ENCODE measurements at regions not wholly inside any gene's neighbourhood (a gene's known extent, or its start where the extent isn't known, plus 50 kb on each side); places are given as distances from the start of the nearest gene placed in this dataset.

DNA sequence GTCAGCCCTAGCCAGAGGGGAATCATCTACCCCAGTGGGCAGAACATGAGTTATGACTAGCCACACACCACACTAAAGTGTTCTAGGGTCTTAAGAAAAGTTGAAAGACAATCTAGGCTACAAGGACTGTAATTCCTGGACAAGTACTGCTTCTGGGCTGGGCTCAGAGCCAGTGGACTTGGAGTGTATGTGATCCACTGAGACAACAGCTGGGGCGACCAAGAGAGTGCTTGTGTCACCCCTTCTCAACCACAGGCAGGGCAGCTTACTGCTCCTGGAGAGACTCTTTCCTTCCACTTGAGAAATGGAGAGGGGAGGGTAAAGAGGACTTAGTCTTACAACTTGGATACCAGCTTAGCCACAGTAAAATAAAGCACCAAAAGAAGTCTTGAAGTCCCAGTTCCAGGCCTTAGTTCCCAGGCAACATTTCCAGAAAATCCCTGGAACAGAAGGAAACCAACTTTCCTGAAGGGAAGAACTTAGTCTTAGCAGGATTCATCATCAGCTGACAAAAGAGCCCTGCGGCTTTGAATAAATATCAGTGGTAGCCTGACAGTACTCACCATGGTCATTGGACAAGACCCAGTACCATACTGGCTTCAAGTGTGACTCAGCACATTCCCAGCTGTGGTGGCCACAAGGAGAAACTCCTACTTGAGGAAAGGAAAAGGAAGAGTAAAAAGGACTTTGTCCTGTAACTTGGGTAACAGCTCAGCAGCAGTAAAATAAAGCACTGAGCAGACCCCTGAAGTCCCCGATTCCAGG is 355.1 kb upstream of the ADGRB3 start (continued):
- TF ChIP-seq, protein P1, sequence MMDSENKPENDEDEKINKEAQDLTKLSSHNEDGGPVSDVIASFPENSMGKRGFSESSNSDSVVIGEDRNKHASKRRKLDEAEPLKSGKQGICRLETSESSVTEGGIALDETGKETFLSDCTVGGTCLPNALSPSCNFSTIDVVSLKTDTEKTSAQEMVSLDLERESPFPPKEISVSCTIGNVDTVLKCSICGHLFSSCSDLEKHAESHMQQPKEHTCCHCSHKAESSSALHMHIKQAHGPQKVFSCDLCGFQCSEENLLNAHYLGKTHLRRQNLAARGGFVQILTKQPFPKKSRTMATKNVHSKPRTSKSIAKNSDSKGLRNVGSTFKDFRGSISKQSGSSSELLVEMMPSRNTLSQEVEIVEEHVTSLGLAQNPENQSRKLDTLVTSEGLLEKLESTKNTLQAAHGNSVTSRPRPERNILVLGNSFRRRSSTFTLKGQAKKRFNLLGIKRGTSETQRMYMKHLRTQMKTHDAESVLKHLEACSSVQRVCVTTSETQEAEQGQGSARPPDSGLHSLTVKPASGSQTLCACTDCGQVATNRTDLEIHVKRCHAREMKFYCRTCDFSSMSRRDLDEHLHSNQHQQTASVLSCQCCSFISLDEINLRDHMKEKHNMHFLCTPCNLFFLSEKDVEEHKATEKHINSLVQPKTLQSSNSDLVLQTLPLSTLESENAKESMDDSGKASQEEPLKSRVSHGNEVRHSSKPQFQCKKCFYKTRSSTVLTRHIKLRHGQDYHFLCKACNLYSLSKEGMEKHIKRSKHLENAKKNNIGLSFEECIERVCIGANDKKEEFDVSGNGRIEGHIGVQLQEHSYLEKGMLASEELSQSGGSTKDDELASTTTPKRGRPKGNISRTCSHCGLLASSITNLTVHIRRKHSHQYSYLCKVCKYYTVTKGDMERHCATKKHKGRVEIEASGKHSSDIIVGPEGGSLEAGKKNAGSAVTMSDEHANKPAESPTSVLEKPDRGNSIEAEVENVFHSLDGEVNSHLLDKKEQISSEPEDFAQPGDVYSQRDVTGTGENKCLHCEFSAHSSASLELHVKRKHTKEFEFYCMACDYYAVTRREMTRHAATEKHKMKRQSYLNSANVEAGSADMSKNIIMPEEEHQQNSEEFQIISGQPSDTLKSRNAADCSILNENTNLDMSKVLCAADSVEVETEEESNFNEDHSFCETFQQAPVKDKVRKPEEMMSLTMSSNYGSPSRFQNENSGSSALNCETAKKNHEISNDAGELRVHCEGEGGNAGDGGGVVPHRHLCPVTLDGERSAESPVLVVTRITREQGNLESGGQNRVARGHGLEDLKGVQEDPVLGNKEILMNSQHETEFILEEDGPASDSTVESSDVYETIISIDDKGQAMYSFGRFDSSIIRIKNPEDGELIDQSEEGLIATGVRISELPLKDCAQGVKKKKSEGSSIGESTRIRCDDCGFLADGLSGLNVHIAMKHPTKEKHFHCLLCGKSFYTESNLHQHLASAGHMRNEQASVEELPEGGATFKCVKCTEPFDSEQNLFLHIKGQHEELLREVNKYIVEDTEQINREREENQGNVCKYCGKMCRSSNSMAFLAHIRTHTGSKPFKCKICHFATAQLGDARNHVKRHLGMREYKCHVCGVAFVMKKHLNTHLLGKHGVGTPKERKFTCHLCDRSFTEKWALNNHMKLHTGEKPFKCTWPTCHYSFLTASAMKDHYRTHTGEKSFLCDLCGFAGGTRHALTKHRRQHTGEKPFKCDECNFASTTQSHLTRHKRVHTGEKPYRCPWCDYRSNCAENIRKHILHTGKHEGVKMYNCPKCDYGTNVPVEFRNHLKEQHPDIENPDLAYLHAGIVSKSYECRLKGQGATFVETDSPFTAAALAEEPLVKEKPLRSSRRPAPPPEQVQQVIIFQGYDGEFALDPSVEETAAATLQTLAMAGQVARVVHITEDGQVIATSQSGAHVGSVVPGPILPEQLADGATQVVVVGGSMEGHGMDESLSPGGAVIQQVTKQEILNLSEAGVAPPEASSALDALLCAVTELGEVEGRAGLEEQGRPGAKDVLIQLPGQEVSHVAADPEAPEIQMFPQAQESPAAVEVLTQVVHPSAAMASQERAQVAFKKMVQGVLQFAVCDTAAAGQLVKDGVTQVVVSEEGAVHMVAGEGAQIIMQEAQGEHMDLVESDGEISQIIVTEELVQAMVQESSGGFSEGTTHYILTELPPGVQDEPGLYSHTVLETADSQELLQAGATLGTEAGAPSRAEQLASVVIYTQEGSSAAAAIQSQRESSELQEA (IDR thresholded peaks at IDR 0.05; ENCODE audit: low read depth): no peak
- TF ChIP-seq, protein P2, sequence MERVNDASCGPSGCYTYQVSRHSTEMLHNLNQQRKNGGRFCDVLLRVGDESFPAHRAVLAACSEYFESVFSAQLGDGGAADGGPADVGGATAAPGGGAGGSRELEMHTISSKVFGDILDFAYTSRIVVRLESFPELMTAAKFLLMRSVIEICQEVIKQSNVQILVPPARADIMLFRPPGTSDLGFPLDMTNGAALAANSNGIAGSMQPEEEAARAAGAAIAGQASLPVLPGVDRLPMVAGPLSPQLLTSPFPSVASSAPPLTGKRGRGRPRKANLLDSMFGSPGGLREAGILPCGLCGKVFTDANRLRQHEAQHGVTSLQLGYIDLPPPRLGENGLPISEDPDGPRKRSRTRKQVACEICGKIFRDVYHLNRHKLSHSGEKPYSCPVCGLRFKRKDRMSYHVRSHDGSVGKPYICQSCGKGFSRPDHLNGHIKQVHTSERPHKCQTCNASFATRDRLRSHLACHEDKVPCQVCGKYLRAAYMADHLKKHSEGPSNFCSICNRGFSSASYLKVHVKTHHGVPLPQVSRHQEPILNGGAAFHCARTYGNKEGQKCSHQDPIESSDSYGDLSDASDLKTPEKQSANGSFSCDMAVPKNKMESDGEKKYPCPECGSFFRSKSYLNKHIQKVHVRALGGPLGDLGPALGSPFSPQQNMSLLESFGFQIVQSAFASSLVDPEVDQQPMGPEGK (CRISPR knock-in tag; IDR thresholded peaks at IDR 0.05; ENCODE audit: borderline replicate concordance): no peak
- TF ChIP-seq, protein P3, sequence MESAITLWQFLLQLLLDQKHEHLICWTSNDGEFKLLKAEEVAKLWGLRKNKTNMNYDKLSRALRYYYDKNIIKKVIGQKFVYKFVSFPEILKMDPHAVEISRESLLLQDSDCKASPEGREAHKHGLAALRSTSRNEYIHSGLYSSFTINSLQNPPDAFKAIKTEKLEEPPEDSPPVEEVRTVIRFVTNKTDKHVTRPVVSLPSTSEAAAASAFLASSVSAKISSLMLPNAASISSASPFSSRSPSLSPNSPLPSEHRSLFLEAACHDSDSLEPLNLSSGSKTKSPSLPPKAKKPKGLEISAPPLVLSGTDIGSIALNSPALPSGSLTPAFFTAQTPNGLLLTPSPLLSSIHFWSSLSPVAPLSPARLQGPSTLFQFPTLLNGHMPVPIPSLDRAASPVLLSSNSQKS (CRISPR knock-in tag; IDR thresholded peaks at IDR 0.05): no peak
- TF ChIP-seq ZNF274 (IDR thresholded peaks at IDR 0.05; ENCODE audit: borderline replicate concordance, low read depth, low read length) (no peak), ZNF316 (IDR thresholded peaks at IDR 0.05) (peak; percentile 47; the same call in 1 of the 2 replicates), COPS2 (conservative IDR thresholded peaks at IDR 0.05) (no peak), BACH1 (tag; IDR thresholded peaks at IDR 0.05) (peak; percentile 59; the same call in 1 of the 2 replicates), XRCC3 (IDR thresholded peaks at IDR 0.05) (no peak), FOXA3 (CRISPR knock-in tag; conservative IDR thresholded peaks at IDR 0.05 in 1 of 2, IDR thresholded peaks at IDR 0.05 in 1 of 2) (no peak), MAFF (IDR thresholded peaks at IDR 0.05; ENCODE audit: low read length) (peak; percentile 61; the same call in 1 of the 2 replicates), POLR3A (IDR thresholded peaks at IDR 0.05; ENCODE audit: borderline replicate concordance, extremely low read depth, insufficient read depth, insufficient read length) (no peak), C11orf30 (IDR thresholded peaks at IDR 0.05; ENCODE audit: low read depth) (peak; percentile 58; the same call in 1 of the 2 replicates)

Measured in K562 (cell line).